ENCODE measurements at regions not wholly inside any gene's neighbourhood (a gene's known extent, or its start where the extent isn't known, plus 50 kb on each side); places are given as distances from the start of the nearest gene placed in this dataset.

DNA sequence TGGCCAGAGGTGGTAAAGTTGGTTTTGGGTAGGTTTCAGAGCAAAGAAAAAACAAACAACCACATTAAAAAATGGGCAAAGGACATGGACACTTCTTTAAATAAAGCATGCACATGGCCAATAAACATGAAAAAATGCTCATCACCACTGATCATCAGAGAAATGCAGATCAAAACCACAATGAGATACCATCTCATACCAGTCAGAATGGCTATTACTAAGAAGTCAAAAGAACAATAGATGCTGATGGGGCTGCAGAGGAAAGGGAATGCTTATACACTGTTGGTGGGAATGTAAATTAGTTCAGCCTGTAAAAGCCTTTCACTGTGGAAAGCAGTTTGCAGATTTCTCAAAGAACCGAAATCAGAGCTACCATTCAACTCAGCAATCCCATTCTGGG lies 598.4 kb upstream of the SOX9 start:
- no peak for TF ChIP-seq NFE2L1 (CRISPR knock-in tag; IDR thresholded peaks at IDR 0.05)
- TF ChIP-seq CTCF (IDR thresholded peaks at IDR 0.05) = no peak
- no peak for TF ChIP-seq ZNF219 (CRISPR knock-in tag; IDR thresholded peaks at IDR 0.05; ENCODE audit: borderline replicate concordance)
- TF ChIP-seq, protein P1, sequence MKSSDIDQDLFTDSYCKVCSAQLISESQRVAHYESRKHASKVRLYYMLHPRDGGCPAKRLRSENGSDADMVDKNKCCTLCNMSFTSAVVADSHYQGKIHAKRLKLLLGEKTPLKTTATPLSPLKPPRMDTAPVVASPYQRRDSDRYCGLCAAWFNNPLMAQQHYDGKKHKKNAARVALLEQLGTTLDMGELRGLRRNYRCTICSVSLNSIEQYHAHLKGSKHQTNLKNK (CRISPR knock-in tag; IDR thresholded peaks at IDR 0.05) = no peak
- no peak for TF ChIP-seq ERG (CRISPR knock-in tag; IDR thresholded peaks at IDR 0.05)
- TF ChIP-seq SP1 (CRISPR knock-in tag; conservative IDR thresholded peaks at IDR 0.05) = no peak
- no peak for TF ChIP-seq MAX (CRISPR knock-in tag; IDR thresholded peaks at IDR 0.05)
